ENCODE measurements at regions not wholly inside any gene's neighbourhood (a gene's known extent, or its start where the extent isn't known, plus 50 kb on each side); places are given as distances from the start of the nearest gene placed in this dataset.

GRCh38 chr1:55593298-55593697 is 378.1 kb upstream of the USP24 start:
- FAIRE-seq = no peak

More at GRCh38 chr1:55593298-55593697, 378.1 kb upstream of the USP24 start:
- Histone ChIP-seq H2AK5ac (ENCODE audit: low read depth, low read length) (no peak overlapping the region), H3K79me2 (ENCODE audit: control insufficient read depth in 1 of 2, insufficient read depth in 2 of 2, low read length in 2 of 2) (no peaks in the 10 kb centered on the region), H2BK15ac (ENCODE audit: low read length) (no peak overlapping the region), H2AFZ (ENCODE audit: low read length) (no peak overlapping the region), H3K36me3 (ENCODE audit: control insufficient read depth in 2 of 4, insufficient read depth in 4 of 4, low read length in 3 of 4) (no peaks in the 10 kb centered on the region), H3K4me2 (ENCODE audit: insufficient read depth in 1 of 2, low read depth in 2 of 2, low read length in 2 of 2) (no peak overlapping the region), H3K23ac (ENCODE audit: insufficient read length) (no peak overlapping the region), H3K4me3 (ENCODE audit: extremely low read depth in 1 of 4, insufficient read depth in 2 of 4, low read depth in 3 of 4, low read length in 4 of 4) (no peak overlapping the region), H4K20me1 (replicated peaks in 1 of 2; ENCODE audit: control insufficient read depth in 1 of 2, insufficient read depth in 2 of 2, low read length in 2 of 2) (no peaks in the 10 kb centered on the region), H3K56ac (replicated peaks; ENCODE audit: insufficient read length, low read depth, low read length) (no peak overlapping the region), H4K8ac (ENCODE audit: extremely low read depth, insufficient read depth, low read length) (no peak overlapping the region), H3K79me1 (ENCODE audit: low read depth, low read length) (no peaks in the 10 kb centered on the region), H3K27me3 (replicated peaks in 1 of 4; ENCODE audit: control insufficient read depth in 3 of 4, extremely low read depth in 1 of 4, insufficient read depth in 3 of 4, low read length in 3 of 4) (peaks cover 0 to 1% (median 0%) of the 10 kb centered on the region in 4 experiments; a peak in 1 of 7 replicates), H3K9me3 (ENCODE audit: insufficient read depth in 2 of 2, low read depth in 1 of 2, low read length in 1 of 2) (no peaks in the 10 kb centered on the region), H2BK12ac (ENCODE audit: low read depth, low read length) (no peak overlapping the region), H4K91ac (replicated peaks; ENCODE audit: insufficient read length, low read length) (no peak overlapping the region), H3K18ac (ENCODE audit: extremely low read depth, low read length) (no peak overlapping the region), H2BK5ac (ENCODE audit: low read depth, low read length) (no peak overlapping the region), H3K4ac (replicated peaks; ENCODE audit: insufficient read length, low read depth, low read length) (no peak overlapping the region), H2BK20ac (ENCODE audit: low read length) (no peak overlapping the region), H3K9ac (replicated peaks in 1 of 4; ENCODE audit: extremely low read depth in 1 of 4, low read depth in 3 of 4, low read length in 3 of 4) (no peak overlapping the region), H3K14ac (ENCODE audit: insufficient read length) (no peak overlapping the region), H3K4me1 (replicated peaks in 1 of 4; ENCODE audit: control insufficient read depth in 3 of 4, insufficient read depth in 4 of 4, low read length in 3 of 4) (no peaks in the 10 kb centered on the region), H3K23me2 (ENCODE audit: low read depth, low read length) (no peaks in the 10 kb centered on the region), H2BK120ac (replicated peaks; ENCODE audit: low read depth, low read length) (no peak overlapping the region), H3K27ac (ENCODE audit: low read depth, low read length) (no peak overlapping the region), H4K5ac (ENCODE audit: insufficient read length, low read depth, low read length) (no peak overlapping the region)
- TF ChIP-seq POLR2AphosphoS5 (IDR thresholded peaks at IDR 0.05; ENCODE audit: low read depth, low read length) (no peak), CREB1 (IDR thresholded peaks at IDR 0.05) (no peak), BACH1 (IDR thresholded peaks at IDR 0.05; ENCODE audit: low read length) (no peak), RFX5 (IDR thresholded peaks at IDR 0.05; ENCODE audit: borderline replicate concordance, low read depth, low read length) (no peak), ATF2 (IDR thresholded peaks at IDR 0.05; ENCODE audit: low read length) (no peak), RAD21 (IDR thresholded peaks at IDR 0.05 in 1 of 2, conservative IDR thresholded peaks at IDR 0.05 in 1 of 2; ENCODE audit: low read depth in 2 of 2, low read length in 2 of 2) (no peak), RNF2 (IDR thresholded peaks at IDR 0.05; ENCODE audit: borderline replicate concordance, low read depth, low read length, missing control alignments, poor library complexity, severe bottlenecking) (no peak), TAF1 (IDR thresholded peaks at IDR 0.05; ENCODE audit: low read depth, low read length) (no peak), SRF (IDR thresholded peaks at IDR 0.05; ENCODE audit: low read depth, low read length) (no peak), CBX5 (IDR thresholded peaks at IDR 0.05; ENCODE audit: low read depth, low read length) (no peak), CEBPB (IDR thresholded peaks at IDR 0.05; ENCODE audit: low read depth, low read length) (no peak), KDM1A (IDR thresholded peaks at IDR 0.05; ENCODE audit: borderline replicate concordance, low read length) (no peak)
- CTCF ChIA-PET (ENCODE audit: partially characterized antibody) = interaction anchor here (1.4 kb wide), 1 partner anchor 113 kb away, joined by 3 read pairs; no protein-coding TSS in a partner anchor
- no peak for DNase-seq (ENCODE audit: low read depth in 1 of 2, low spot score in 2 of 2)
- POLR2A ChIA-PET (ENCODE audit: partially characterized antibody) = no interaction called here
